Activated T-helper 1 cell treated with anti-CD3 and anti-CD28 coated beads, Interleukin-12 subunit alpha, Interleukin-12 subunit beta, Interleukin-2, Interleukin-4 antibody, amounts not matched to agents 30 ng/mL and 10 ng/mL and 1 ng/mL, durations not matched to agents 14 hours and 24 hours and 36 hours (primary cell): ENCODE measurements at regions not wholly inside any gene's neighbourhood (a gene's known extent, or its start where the extent isn't known, plus 50 kb on each side); places are given as distances from the start of the nearest gene placed in this dataset.
"Not testable (repeated sequence)": the region's sequence is repeated elsewhere in the genome, so short reads cannot be mapped to it uniquely, and the experiment has no call there.

Experiments
- DNase-seq: peaks from one replicate; pipeline ENCODE4 v3.0.0; 2021; ENCODE audit warnings: low spot score
- H3K27ac Mint-ChIP-seq: one replicate; pipeline ENCODE4 v1.8.0; 2021; ENCODE audit warnings: mild to moderate bottlenecking, mixed read lengths
- H3K27me3 Mint-ChIP-seq: one replicate; pipeline ENCODE4 v1.8.0; 2022; ENCODE audit warnings: mild to moderate bottlenecking, moderate library complexity, mixed read lengths; ENCODE audit not compliant: insufficient read depth
- H3K36me3 Mint-ChIP-seq: one replicate; pipeline ENCODE4 v1.8.0; 2021; ENCODE audit warnings: low read depth, mixed read lengths
- H3K4me1 Mint-ChIP-seq: one replicate; pipeline ENCODE4 v1.8.0; 2021; ENCODE audit warnings: low read depth, mixed read lengths
- H3K4me3 Mint-ChIP-seq: one replicate; pipeline ENCODE4 v1.8.0; 2021; ENCODE audit warnings: mild to moderate bottlenecking, moderate library complexity, mixed read lengths
- H3K9me3 Mint-ChIP-seq: one replicate; pipeline ENCODE4 v1.8.0; 2021; ENCODE audit warnings: mixed read lengths
- intact Hi-C: fragments of 100-400 bp; cut with micrococcal nuclease; formaldehyde crosslinking; loops from one replicate; pipeline ENCODE4 v1.15.1; 2024

DNA sequence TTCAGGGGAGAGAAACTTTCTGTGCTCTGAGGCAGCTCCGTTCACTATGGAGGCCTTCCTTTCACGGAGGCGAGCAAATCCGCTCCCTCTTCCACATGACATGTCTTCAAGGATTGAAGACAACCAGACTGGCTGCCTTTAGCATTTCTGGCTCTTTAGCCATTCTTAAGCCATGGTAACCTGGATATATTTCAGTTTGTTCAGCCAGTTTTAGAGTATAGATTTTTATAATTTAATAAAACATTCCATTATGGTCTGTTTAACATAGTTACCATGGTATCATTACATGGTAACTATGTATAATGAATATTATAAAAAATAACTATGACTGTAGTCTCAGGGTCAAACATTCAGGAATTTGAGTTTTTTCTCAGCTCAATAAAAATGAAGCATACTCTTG is 54.2 kb upstream of the NFIA start:
- intact Hi-C loops: no loop called here
- Mint-ChIP-seq H3K9me3 (no peaks in the 10 kb centered on the region), H3K27me3 (no peaks in the 10 kb centered on the region), H3K27ac (no peak overlapping the region), H3K4me3 (no peak overlapping the region), H3K36me3 (no peaks in the 10 kb centered on the region), H3K4me1 (no peaks in the 10 kb centered on the region)
- no peak for DNase-seq

GRCh38 chr1:61018068-61018467 is 64.3 kb upstream of the NFIA start:
- H3K4me3 Mint-ChIP-seq, H3K4me1 Mint-ChIP-seq, DNase-seq, H3K27ac Mint-ChIP-seq, intact Hi-C loops, H3K36me3 Mint-ChIP-seq, H3K9me3 Mint-ChIP-seq: not testable (repeated sequence)
- H3K27me3 Mint-ChIP-seq: peaks cover 11% of the 10 kb centered on the region

GRCh38 chr1:61017651-61018050 is 64.7 kb upstream of the NFIA start:
- peaks cover 11% of the 10 kb centered on the region for H3K27me3 Mint-ChIP-seq
- no peaks in the 10 kb centered on the region for H3K9me3 Mint-ChIP-seq
- no peak overlapping the region for H3K27ac Mint-ChIP-seq
- intact Hi-C loops: no loop called here
- H3K36me3 Mint-ChIP-seq: no peaks in the 10 kb centered on the region
- peaks cover 5% of the 10 kb centered on the region for H3K4me1 Mint-ChIP-seq
- no peak for DNase-seq
- H3K4me3 Mint-ChIP-seq: no peak overlapping the region

GRCh38 chr1:61013946-61014667 is 68.3 kb upstream of the NFIA start:
- peaks cover 5% of the 10 kb centered on the region for H3K4me1 Mint-ChIP-seq
- H3K4me3 Mint-ChIP-seq: no peak overlapping the region
- no peak overlapping the region for H3K27ac Mint-ChIP-seq
- intact Hi-C loops: no loop called here
- H3K27me3 Mint-ChIP-seq: peaks cover 9% of the 10 kb centered on the region
- no peaks in the 10 kb centered on the region for H3K9me3 Mint-ChIP-seq
- no peak for DNase-seq
- H3K36me3 Mint-ChIP-seq: no peaks in the 10 kb centered on the region

- peaks cover 9% of the 10 kb centered on the region for H3K27me3 Mint-ChIP-seq
- H3K27ac Mint-ChIP-seq: no peak overlapping the region
- no peaks in the 10 kb centered on the region for H3K36me3 Mint-ChIP-seq
- no peaks in the 10 kb centered on the region for H3K9me3 Mint-ChIP-seq
- intact Hi-C loops: no loop called here
- H3K4me1 Mint-ChIP-seq: peaks cover 5% of the 10 kb centered on the region
- no peak for DNase-seq
- no peak overlapping the region for H3K4me3 Mint-ChIP-seq
Observed at GRCh38 chr1:61013189-61013945, 69.0 kb upstream of the NFIA start.

GRCh38 chr1:61012341-61012761 is 70.0 kb upstream of the NFIA start:
- Mint-ChIP-seq H3K36me3 (no peaks in the 10 kb centered on the region), H3K4me1 (peaks cover under 1% of the 10 kb centered on the region), H3K4me3 (no peak overlapping the region), H3K9me3 (no peaks in the 10 kb centered on the region), H3K27ac (no peak overlapping the region), H3K27me3 (peaks cover 6% of the 10 kb centered on the region)
- DNase-seq: no peak
- intact Hi-C loops: no loop called here

DNA sequence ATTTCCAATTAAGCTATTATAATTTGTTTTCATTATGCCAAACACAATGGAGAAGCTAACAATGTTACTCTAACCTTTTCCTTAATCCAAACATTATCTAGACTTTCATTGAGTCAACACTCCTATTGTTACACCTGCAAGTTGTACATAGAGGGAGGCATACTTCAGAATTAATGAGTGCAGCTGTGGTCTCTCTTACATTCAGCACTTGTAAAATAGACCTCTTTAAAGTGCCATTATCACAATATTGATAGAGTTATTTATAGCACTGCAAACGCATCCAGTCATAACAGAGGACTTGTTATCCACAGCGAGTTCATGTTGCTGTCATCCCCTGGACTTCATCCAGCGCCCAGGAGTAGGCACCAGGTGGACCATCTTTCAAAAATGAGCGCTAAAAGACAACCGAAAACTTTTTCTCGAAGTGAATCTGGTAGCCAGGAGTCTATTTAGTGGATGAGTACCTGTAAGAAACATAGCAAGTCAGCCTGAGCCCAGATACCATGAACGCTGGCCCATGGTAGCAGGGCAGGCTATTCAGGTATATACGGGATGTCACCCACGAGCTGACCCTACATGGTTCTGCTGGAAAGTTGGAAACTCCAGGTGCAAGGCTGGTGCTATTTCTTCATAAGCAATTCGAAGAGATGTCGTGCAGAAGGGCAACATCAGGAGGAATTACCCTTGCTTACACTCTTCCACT is 70.6 kb upstream of the NFIA start:
- Mint-ChIP-seq H3K9me3 (no peaks in the 10 kb centered on the region), H3K36me3 (no peaks in the 10 kb centered on the region), H3K27ac (no peak overlapping the region), H3K4me3 (no peak overlapping the region), H3K27me3 (peaks cover 6% of the 10 kb centered on the region), H3K4me1 (no peaks in the 10 kb centered on the region)
- DNase-seq: no peak
- intact Hi-C loops: no loop called here

- Mint-ChIP-seq H3K9me3 (no peaks in the 10 kb centered on the region), H3K4me1 (no peaks in the 10 kb centered on the region), H3K27me3 (no peaks in the 10 kb centered on the region), H3K36me3 (no peaks in the 10 kb centered on the region), H3K27ac (no peak overlapping the region), H3K4me3 (no peak overlapping the region)
- intact Hi-C loops: no loop called here
- DNase-seq: no peak
Observed at GRCh38 chr1:61007534-61008364, 74.6 kb upstream of the NFIA start.

GRCh38 chr1:61005614-61006580 is 76.5 kb upstream of the NFIA start:
- intact Hi-C loops: no loop called here
- Mint-ChIP-seq H3K4me3 (no peak overlapping the region), H3K27me3 (no peaks in the 10 kb centered on the region), H3K36me3 (no peaks in the 10 kb centered on the region), H3K9me3 (no peaks in the 10 kb centered on the region), H3K4me1 (no peaks in the 10 kb centered on the region), H3K27ac (no peak overlapping the region)
- DNase-seq: no peak

- intact Hi-C loops: no loop called here
- Mint-ChIP-seq H3K27me3 (no peaks in the 10 kb centered on the region), H3K9me3 (no peaks in the 10 kb centered on the region), H3K27ac (no peak overlapping the region), H3K4me1 (no peaks in the 10 kb centered on the region), H3K4me3 (no peak overlapping the region), H3K36me3 (no peaks in the 10 kb centered on the region)
- DNase-seq: no peak
Observed at GRCh38 chr1:61004262-61005003, 77.9 kb upstream of the NFIA start.

GRCh38 chr1:61000327-61000726 is 82.0 kb upstream of the NFIA start:
- Mint-ChIP-seq H3K27ac (no peak overlapping the region), H3K36me3 (no peaks in the 10 kb centered on the region), H3K9me3 (no peaks in the 10 kb centered on the region), H3K4me1 (no peaks in the 10 kb centered on the region), H3K27me3 (no peaks in the 10 kb centered on the region), H3K4me3 (no peak overlapping the region)
- intact Hi-C loops: no loop called here
- DNase-seq: no peak
